EL (cell line): ENCODE measurements at regions not wholly inside any gene's neighbourhood (a gene's known extent, or its start where the extent isn't known, plus 50 kb on each side); places are given as distances from the start of the nearest gene placed in this dataset.
"Not testable (repeated sequence)": the region's sequence is repeated elsewhere in the genome, so short reads cannot be mapped to it uniquely, and the experiment has no call there.

Experiments
- DNase-seq: peaks from one replicate; pipeline ENCODE4 v3.0.0-alpha.2; 2016

GRCh38 chr7:67361150-67361549 lies 364.5 kb downstream of the TYW1 start:
- no peak for DNase-seq

DNA sequence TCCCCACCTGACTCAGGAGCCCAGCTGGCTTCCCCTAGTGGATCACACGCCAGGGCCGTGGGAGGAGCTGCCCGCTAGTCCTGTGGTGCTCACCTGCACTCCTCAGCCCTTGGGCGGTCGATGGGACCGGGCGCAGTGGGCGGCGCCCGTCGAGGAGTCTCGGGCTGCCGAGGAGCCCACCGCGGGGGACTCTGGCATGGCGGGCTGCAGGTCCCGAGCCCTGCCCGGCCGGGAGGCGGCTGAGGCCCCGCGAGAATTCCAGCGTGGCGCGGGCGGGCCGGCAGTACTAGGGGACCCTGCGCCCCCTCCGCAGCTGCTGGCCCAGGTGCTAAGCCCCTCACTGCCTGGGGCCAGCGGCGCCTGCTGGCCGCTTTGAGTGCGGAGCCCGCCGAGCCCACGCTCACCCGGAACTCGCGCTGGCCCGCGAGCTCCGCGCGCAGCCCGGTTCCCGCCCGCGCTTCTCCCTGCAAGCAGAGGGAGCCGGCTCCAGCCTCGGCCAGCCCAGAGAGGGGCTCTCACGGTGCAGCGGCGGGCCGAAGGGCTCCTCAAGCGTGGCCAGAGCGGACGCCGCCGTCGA lies 367.9 kb downstream of the TYW1 start:
- DNase-seq: no peak

DNA sequence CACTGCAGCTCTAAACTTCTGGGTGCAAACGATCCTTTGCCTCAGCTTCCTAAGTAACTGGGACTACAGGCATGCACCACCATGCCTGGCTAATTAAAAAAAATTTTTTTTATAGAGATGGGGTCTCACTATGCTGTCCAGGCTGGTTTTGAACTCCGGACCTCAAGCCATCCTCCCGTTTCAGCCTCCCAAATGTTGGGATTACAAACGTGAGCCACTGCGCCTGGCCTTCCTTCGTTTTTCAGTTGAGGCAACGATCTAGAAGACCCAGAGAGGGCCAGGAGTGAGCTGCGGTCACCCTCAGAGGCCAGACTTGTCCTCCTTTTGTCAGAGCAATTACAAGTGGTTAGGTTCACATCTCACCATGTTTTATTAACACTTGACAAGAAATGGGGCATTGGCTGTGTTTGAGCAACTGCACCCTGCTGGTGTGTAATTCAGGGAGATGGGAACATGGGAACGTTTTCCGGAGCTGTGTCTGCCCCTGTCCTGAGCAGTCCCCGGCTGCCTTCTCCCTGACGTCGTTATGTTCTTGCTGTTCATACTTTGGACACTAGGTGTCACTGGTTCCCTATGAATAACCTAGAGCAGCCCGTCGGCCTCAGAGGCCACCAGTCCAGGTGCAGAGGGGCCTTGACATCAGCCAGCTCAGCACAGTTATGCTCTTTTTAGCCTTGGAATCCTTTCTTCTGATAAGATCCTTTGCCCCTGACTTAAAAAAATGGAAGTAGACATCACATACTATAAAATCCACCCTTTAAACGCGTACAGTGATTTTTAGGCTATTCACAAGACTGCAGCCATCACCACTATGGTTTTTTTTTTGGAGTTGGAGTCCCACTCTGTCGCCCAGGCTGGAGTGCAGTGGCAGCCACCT lies 375.0 kb downstream of the TYW1 start:
- DNase-seq: peak; percentile 69

- DNase-seq: not testable (repeated sequence)
Observed at GRCh38 chr7:67373389-67373788, 376.8 kb downstream of the TYW1 start.

GRCh38 chr7:67375427-67375826 lies 378.8 kb downstream of the TYW1 start:
- no peak for DNase-seq

DNA sequence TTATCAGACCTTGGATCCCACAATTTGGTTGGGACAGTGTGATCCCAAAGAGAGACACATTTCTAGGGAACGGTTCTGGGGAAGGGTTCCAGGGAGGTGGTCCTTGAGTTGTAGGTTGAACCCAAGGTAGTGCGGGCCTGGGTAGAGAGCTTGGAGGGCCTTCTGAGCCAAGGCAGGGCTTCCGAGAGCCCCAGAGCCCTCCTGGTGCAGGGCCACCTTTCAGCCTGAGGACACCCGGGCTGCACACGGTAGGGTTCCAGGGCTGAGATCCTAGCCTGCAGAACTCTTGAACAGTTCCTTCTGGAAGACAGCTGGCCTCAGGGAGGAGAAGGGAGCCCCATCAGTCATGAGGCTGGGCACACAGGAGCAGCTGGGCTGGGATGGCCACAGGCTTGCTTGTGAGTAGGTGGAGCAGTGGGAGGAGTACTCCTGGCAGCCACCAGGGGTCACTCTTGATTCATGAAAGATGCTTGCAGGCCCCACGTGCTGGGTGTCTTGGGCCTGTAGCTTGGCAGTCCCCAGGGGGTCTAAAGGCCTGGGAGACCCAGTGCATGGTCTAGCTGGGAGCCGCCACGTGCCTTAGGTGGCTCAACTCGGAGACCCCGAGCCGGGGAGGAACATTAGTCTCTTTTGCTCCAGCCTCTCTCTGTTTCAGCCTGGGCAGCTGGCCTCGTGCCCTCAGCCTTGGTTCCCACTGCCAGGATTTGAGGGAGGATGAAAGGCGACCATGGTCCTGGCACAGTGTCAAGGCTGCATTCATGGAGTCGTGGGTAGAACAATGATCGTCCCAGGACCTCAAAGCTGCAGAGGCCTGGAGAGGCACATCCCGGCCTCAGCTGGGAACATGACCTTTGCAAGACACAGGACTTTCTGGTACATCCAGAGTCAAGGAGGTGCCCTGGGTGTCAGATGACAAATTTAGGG lies 381.6 kb downstream of the TYW1 start:
- DNase-seq: peak; percentile 59

- DNase-seq: no peak
Observed at GRCh38 chr7:67380326-67380725, 383.7 kb downstream of the TYW1 start.

DNA sequence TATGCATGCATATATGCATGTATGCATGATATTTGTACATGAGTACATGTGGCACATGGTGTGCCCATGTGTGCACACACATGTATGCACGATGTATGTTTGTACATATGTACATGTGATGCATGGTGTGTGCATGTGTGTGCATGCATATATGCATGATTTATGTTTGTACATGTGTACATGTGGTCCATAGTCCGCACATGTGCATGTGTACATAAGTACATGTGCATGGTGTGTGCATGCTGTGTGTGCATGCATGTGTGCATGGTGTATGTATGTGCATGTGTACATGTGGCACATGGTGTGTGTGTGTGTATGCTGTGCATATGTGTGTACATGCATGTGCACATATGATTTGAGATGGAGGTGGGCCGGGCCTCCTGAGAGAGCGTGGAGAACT lies 384.2 kb downstream of the TYW1 start:
- no peak for DNase-seq

DNA sequence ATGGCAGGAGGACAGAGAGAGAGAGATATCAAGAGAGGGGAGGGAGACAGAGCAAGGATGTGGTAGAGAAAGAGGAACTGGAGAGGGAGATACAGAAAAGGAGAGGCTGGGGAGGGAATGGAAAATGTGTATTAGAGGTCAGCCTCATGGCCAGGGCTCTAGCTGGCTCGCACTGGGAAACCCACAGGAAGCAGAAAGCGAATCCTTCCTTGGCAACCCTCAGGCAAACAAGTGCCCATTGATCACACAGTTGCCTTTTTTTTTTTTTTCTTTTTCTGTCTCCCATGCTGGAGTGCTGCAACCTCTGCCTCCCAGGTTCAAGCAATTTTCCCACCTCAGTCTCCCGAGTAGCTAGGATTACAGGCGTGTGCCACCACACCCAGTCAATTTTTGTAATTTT lies 391.2 kb downstream of the TYW1 start:
- no peak for DNase-seq

DNA sequence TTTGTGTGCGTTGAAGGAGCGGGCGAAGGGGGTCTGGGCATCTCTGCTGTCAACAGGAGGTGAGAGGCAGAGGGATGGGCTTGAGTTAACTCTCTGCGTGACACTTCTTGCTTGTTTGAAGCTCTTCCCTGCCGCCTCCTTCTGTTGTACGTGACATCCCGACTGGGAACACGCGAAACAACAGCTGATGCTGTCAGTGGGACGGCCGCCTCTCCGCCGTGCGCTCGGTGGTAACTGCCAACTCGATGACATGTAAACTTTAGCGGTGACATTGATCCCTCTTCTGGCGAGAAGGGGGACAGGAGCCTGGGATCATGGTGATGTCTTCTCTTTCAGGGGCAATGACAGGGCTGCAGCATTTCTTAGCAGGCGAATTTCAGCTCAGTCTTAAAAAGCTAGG lies 394.5 kb downstream of the TYW1 start:
- DNase-seq: no peak

GRCh38 chr7:67392596-67393438 lies 396.2 kb downstream of the TYW1 start:
- no peak for DNase-seq

- no peak for DNase-seq
Observed at GRCh38 chr7:67393903-67394302, 397.3 kb downstream of the TYW1 start.

GRCh38 chr7:67398916-67399315 lies 402.3 kb downstream of the TYW1 start:
- DNase-seq: no peak

DNA sequence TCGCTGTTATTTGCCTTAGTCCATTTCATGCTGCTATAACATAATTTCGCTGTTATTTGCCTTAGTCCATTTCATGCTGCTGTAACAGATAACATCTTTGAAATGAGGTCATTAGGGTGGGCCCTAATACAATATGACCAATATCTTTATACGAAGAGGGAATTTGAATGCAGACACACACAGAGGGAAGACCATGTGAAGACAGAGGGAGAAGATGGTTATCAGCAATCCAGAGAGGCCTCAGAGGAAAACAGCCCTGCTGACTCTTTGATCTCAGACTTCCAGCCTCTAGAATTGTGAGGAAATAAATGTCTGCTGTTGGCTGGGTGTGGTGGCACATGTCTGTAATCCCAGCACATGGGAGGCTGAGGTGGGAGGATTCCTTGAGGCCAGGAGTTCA lies 404.9 kb downstream of the TYW1 start:
- DNase-seq: no peak

DNA sequence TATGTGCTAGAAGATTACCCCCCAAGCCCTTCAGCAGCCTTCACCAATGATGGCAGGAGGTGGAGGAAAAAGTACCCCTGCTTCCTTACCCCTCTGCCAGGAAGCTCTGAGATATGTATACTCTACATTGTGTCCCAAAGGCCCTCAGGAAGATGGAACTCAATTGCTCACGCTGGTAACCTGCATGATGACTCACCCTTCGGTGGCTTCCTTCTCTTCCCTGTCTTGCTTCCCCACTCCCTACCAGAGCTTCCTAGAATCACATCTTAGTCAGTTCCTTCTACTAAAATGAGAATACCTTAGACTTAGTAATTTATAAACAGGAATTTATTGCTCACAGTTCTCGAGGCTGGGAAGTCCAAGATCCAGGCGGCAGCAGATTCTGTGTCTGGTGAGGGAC lies 405.6 kb downstream of the TYW1 start:
- no peak for DNase-seq

GRCh38 chr7:67406976-67407375 lies 410.3 kb downstream of the TYW1 start:
- no peak for DNase-seq

DNA sequence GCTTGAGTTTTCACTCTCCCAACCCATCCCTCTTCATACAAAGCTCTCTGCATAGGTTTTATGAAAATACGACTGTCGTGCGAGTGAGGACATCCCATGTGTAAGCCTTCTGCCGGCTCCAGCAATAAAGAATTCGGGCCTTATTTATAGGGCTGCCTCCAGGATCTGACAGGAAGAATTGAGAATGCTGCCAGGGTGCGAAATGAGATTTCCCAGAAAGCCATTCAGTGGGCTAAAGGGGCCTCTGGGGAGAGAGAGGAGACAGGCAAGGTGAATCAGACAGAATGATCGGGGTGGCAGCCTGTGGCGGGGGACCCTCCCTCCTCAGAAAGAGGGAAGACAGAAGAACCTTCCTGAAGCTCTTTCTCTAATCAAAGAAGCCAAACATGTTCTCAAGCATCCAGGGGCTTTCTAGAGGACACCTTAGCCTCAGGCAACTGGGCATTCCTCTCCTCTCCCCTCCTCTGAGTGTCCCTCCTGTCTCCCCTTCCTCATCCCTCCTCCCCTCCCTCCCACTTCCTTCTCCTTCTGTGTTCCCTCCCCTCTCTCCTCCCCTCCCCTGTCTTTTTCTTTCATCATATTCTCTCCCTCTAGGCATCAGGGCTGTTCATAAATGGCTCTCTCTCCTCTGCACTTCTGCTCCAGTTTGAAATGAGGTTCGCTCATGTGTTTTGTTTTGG lies 410.9 kb downstream of the TYW1 start:
- no peak for DNase-seq

GRCh38 chr7:67408109-67408508 lies 411.5 kb downstream of the TYW1 start:
- DNase-seq: no peak

DNA sequence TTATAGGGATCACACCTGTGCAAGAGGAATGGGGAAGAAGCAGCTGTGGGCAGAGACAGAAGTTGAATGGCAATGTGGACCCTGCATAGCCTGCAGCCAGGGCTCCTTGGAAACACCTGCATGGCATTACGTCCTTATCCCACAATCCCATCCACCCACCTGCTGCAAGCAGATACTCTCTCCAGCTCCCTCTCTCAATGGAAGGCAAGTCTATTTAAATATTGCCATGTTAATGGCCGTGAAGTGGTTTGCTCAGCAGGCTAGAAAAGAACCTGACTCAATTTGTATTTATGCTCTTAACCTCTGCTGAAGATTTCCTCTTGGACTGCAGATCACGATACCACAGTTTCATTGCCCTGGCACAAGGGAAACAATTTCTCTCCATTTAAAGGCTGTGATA lies 417.0 kb downstream of the TYW1 start:
- DNase-seq: no peak

DNA sequence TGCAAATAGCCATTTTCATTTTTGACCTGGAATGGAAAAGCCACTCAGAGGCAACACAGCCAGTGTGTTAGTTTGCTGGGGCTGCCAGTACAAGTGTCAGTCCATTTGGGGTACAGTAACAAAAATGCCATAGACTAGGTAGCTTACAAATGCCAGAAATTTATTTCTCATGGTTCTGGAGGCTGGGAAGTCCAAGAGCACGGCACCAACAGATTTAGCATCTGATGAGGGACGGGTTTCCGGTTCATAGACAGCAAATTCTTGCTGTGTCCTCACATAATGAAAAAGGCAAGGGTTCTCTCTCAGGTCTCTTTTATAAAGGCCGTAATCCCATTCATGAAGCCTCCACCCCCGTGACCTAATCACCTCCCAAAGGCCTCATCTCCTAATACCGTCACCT lies 418.2 kb downstream of the TYW1 start:
- DNase-seq: no peak

GRCh38 chr7:67422601-67423000 lies 426.0 kb downstream of the TYW1 start:
- DNase-seq: no peak

GRCh38 chr7:67423065-67423464 lies 426.4 kb downstream of the TYW1 start:
- no peak for DNase-seq
